NB4 (cell line): ENCODE measurements at regions not wholly inside any gene's neighbourhood (a gene's known extent, or its start where the extent isn't known, plus 50 kb on each side); places are given as distances from the start of the nearest gene placed in this dataset.

Experiments
- MYC ChIP-seq: IDR thresholded peaks from 2 replicates; pipeline ENCODE4 v1.6.1; 2011; ENCODE audit warnings: low read depth, low read length
- POLR2A ChIP-seq: IDR thresholded peaks from 2 replicates; pipeline ENCODE4 v1.6.1; 2011; ENCODE audit warnings: mild to moderate bottlenecking; ENCODE audit not compliant: insufficient read length; ENCODE audit errors: extremely low read depth
- TF ChIP-seq, protein P1 (sequence below): IDR thresholded peaks from one replicate; pipeline ENCODE4 v1.5.1; 2012; ENCODE audit warnings: low read depth, low read length
- TF ChIP-seq, protein P2 (sequence below): IDR thresholded peaks from 2 replicates; pipeline ENCODE4 v1.6.1; 2011; ENCODE audit warnings: low read depth, low read length

DNA sequence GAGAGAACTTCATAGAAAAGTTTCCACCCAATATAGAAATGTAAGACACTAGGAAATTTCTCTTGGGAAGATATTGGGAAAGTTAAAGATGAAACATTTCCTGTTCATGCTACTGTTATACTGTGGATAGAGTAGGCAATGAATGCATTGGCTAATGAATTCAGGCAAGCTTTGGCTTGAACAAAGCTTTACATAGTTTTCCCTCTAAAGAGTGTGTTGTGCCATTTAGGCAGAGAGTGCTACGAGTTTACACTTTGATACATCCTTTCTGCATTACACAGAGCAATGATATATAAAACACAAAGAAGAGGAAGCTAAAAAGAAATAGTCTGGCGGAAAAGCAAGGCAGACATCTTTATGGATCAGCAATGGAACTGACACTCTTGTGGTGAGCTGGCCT lies 125.9 kb upstream of the SHH start:
- TF ChIP-seq, protein P1, sequence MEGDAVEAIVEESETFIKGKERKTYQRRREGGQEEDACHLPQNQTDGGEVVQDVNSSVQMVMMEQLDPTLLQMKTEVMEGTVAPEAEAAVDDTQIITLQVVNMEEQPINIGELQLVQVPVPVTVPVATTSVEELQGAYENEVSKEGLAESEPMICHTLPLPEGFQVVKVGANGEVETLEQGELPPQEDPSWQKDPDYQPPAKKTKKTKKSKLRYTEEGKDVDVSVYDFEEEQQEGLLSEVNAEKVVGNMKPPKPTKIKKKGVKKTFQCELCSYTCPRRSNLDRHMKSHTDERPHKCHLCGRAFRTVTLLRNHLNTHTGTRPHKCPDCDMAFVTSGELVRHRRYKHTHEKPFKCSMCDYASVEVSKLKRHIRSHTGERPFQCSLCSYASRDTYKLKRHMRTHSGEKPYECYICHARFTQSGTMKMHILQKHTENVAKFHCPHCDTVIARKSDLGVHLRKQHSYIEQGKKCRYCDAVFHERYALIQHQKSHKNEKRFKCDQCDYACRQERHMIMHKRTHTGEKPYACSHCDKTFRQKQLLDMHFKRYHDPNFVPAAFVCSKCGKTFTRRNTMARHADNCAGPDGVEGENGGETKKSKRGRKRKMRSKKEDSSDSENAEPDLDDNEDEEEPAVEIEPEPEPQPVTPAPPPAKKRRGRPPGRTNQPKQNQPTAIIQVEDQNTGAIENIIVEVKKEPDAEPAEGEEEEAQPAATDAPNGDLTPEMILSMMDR = no peak
- TF ChIP-seq, protein P2, sequence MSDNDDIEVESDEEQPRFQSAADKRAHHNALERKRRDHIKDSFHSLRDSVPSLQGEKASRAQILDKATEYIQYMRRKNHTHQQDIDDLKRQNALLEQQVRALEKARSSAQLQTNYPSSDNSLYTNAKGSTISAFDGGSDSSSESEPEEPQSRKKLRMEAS = no peak
- no peak for TF ChIP-seq POLR2A
- no peak for TF ChIP-seq MYC
